ENCODE measurements at regions not wholly inside any gene's neighbourhood (a gene's known extent, or its start where the extent isn't known, plus 50 kb on each side); places are given as distances from the start of the nearest gene placed in this dataset.

DNA sequence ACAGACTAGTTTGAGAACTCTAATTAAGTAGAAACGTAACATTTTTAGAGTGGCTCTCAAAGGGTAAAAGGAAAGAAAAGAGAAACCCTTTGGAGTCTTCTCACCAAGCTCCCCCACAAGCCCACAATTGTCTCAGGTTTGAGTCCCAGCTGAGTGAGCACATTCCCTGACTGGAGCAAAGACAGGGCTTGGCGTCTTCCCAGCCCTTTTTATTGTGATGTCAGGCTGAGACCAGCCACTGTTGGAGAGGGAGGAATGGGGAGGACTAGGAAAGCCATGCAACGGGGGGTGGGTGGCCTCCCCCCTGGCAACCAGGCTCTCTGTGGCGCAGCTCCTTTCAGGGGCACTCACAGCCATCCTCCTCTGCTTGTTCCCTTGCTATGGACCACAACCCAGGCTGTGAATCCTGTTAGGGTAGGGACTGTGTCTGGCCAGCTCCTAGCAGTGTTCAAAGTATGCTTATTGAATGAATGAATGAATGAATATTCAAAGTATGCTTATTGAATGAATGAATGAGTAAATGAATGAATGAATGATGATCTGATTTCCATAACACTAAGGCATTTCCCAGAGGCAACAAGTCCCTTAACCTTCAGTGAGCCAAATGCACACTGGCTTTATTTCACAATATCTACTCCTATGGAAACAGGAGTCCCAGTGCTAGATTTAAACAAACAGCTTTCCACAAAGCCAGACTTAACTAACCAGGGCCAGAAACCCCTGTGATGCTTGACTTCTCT is 413.3 kb downstream of the MID1IP1 start:
- H2AFZ ChIP-seq (ENCODE audit: low read depth): no peak overlapping the region
- 16% methylated on average over 2 of the region's 4 CpGs for WGBS (ENCODE audit: low lambda C conversion rate)
- H3K4me2 ChIP-seq: no peak overlapping the region
- CTCF ChIA-PET: no interaction called here
- no peaks in the 10 kb centered on the region for H3K4me1 ChIP-seq (ENCODE audit: control insufficient read depth in 1 of 2, insufficient read depth in 2 of 2, low read depth in 1 of 2, low read length in 1 of 2)
- H3K79me2 ChIP-seq (ENCODE audit: insufficient read depth): no peaks in the 10 kb centered on the region
- H3K9ac ChIP-seq: no peak overlapping the region
- no peak overlapping the region for H3K4me3 ChIP-seq (ENCODE audit: low read depth in 2 of 2, low read length in 1 of 2)
- H3K36me3 ChIP-seq (replicated peaks in 1 of 2; ENCODE audit: control insufficient read depth in 1 of 2, insufficient read depth in 2 of 2, low read length in 1 of 2): no peaks in the 10 kb centered on the region
- DNase-seq: no peak
- no peak overlapping the region for H3K27ac ChIP-seq (ENCODE audit: low read depth in 2 of 2, low read length in 1 of 2)
- no peaks in the 10 kb centered on the region for H3F3A ChIP-seq (replicated peaks; ENCODE audit: insufficient read depth)
- H3K9me3 ChIP-seq: no peaks in the 10 kb centered on the region
- H3K27me3 ChIP-seq (ENCODE audit: insufficient read depth): peaks cover 13% of the 10 kb centered on the region; the same call in 1 of the 2 replicates
- H3K9me2 ChIP-seq: no peaks in the 10 kb centered on the region
- POLR2A ChIA-PET: no interaction called here
- no peaks in the 10 kb centered on the region for H4K20me1 ChIP-seq (ENCODE audit: insufficient read depth)
- TF ChIP-seq RCOR1 (IDR thresholded peaks at IDR 0.05; ENCODE audit: low read length): no peak
- TF ChIP-seq MXI1 (IDR thresholded peaks at IDR 0.05; ENCODE audit: low read depth, low read length): no peak

DNA sequence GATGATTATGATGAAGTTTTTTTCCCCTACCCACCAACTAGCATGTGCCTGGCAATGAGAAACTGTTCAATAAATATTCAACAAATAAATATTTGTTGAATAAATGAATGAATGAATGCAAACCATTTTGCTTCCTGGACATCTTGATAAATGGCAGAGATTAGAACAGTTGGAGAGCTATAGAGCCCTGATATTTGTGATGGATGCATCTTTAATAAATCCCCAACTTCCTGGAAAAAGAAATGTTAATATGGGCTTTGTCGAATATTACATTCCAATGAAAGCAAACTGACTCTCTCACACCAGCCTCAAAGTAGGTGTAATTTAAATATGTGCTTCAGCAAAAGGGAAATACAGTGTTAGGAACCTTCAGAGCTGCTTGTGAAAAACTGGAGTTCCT is 419.7 kb downstream of the MID1IP1 start:
- POLR2A ChIA-PET: no interaction called here
- Histone ChIP-seq H3K9me2 (no peaks in the 10 kb centered on the region), H3K4me1 (ENCODE audit: control insufficient read depth in 1 of 2, insufficient read depth in 2 of 2, low read depth in 1 of 2, low read length in 1 of 2) (no peaks in the 10 kb centered on the region), H3K4me3 (ENCODE audit: low read depth in 2 of 2, low read length in 1 of 2) (no peak overlapping the region), H3K79me2 (ENCODE audit: insufficient read depth) (no peaks in the 10 kb centered on the region), H3K36me3 (replicated peaks in 1 of 2; ENCODE audit: control insufficient read depth in 1 of 2, insufficient read depth in 2 of 2, low read length in 1 of 2) (no peaks in the 10 kb centered on the region), H3K27ac (ENCODE audit: low read depth in 2 of 2, low read length in 1 of 2) (no peak overlapping the region), H3F3A (replicated peaks; ENCODE audit: insufficient read depth) (no peaks in the 10 kb centered on the region), H3K27me3 (ENCODE audit: insufficient read depth) (peaks cover 13% of the 10 kb centered on the region), H3K9ac (no peak overlapping the region), H3K9me3 (no peaks in the 10 kb centered on the region), H3K4me2 (no peak overlapping the region), H2AFZ (ENCODE audit: low read depth) (no peak overlapping the region), H4K20me1 (ENCODE audit: insufficient read depth) (no peaks in the 10 kb centered on the region)
- CTCF ChIA-PET: no interaction called here
- 5% methylated on average over 1 of the region's 1 CpG for WGBS (ENCODE audit: low lambda C conversion rate)
- DNase-seq: no peak
- TF ChIP-seq TAF1 (IDR thresholded peaks at IDR 0.05; ENCODE audit: borderline replicate concordance, low read depth, low read length) (no peak), FOSL2 (IDR thresholded peaks at IDR 0.05; ENCODE audit: borderline replicate concordance, low read depth) (no peak), MXI1 (IDR thresholded peaks at IDR 0.05; ENCODE audit: low read depth, low read length) (no peak), GATA2 (CRISPR knock-in tag; IDR thresholded peaks at IDR 0.05) (no peak), RCOR1 (IDR thresholded peaks at IDR 0.05; ENCODE audit: low read length) (no peak), YY1 (IDR thresholded peaks at IDR 0.05; ENCODE audit: low read depth) (no peak), EZH2phosphoT487 (IDR thresholded peaks at IDR 0.05; ENCODE audit: borderline replicate concordance, low read depth) (no peak), MEF2A (IDR thresholded peaks at IDR 0.05; ENCODE audit: borderline replicate concordance, low read depth) (no peak), FOXJ3 (CRISPR knock-in tag; IDR thresholded peaks at IDR 0.05) (no peak), ELF1 (IDR thresholded peaks at IDR 0.05) (no peak), SMC3 (IDR thresholded peaks at IDR 0.05; ENCODE audit: low read depth, low read length) (no peak), TEAD4 (IDR thresholded peaks at IDR 0.05; ENCODE audit: borderline replicate concordance, insufficient read depth) (no peak), GABPA (IDR thresholded peaks at IDR 0.05; ENCODE audit: low read depth) (no peak), SIN3A (IDR thresholded peaks at IDR 0.05; ENCODE audit: borderline replicate concordance, low read depth, low read length) (no peak)
- TF ChIP-seq, protein P1, sequence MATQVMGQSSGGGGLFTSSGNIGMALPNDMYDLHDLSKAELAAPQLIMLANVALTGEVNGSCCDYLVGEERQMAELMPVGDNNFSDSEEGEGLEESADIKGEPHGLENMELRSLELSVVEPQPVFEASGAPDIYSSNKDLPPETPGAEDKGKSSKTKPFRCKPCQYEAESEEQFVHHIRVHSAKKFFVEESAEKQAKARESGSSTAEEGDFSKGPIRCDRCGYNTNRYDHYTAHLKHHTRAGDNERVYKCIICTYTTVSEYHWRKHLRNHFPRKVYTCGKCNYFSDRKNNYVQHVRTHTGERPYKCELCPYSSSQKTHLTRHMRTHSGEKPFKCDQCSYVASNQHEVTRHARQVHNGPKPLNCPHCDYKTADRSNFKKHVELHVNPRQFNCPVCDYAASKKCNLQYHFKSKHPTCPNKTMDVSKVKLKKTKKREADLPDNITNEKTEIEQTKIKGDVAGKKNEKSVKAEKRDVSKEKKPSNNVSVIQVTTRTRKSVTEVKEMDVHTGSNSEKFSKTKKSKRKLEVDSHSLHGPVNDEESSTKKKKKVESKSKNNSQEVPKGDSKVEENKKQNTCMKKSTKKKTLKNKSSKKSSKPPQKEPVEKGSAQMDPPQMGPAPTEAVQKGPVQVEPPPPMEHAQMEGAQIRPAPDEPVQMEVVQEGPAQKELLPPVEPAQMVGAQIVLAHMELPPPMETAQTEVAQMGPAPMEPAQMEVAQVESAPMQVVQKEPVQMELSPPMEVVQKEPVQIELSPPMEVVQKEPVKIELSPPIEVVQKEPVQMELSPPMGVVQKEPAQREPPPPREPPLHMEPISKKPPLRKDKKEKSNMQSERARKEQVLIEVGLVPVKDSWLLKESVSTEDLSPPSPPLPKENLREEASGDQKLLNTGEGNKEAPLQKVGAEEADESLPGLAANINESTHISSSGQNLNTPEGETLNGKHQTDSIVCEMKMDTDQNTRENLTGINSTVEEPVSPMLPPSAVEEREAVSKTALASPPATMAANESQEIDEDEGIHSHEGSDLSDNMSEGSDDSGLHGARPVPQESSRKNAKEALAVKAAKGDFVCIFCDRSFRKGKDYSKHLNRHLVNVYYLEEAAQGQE (IDR thresholded peaks at IDR 0.05; ENCODE audit: low read depth, low read length): no peak
- TF ChIP-seq, protein P2, sequence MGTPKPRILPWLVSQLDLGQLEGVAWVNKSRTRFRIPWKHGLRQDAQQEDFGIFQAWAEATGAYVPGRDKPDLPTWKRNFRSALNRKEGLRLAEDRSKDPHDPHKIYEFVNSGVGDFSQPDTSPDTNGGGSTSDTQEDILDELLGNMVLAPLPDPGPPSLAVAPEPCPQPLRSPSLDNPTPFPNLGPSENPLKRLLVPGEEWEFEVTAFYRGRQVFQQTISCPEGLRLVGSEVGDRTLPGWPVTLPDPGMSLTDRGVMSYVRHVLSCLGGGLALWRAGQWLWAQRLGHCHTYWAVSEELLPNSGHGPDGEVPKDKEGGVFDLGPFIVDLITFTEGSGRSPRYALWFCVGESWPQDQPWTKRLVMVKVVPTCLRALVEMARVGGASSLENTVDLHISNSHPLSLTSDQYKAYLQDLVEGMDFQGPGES (IDR thresholded peaks at IDR 0.05; ENCODE audit: low read depth, low read length): no peak
- TF ChIP-seq, protein P3, sequence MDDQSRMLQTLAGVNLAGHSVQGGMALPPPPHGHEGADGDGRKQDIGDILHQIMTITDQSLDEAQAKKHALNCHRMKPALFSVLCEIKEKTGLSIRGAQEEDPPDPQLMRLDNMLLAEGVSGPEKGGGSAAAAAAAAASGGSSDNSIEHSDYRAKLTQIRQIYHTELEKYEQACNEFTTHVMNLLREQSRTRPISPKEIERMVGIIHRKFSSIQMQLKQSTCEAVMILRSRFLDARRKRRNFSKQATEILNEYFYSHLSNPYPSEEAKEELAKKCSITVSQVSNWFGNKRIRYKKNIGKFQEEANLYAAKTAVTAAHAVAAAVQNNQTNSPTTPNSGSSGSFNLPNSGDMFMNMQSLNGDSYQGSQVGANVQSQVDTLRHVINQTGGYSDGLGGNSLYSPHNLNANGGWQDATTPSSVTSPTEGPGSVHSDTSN (IDR thresholded peaks at IDR 0.05): no peak
- TF ChIP-seq, protein P4, sequence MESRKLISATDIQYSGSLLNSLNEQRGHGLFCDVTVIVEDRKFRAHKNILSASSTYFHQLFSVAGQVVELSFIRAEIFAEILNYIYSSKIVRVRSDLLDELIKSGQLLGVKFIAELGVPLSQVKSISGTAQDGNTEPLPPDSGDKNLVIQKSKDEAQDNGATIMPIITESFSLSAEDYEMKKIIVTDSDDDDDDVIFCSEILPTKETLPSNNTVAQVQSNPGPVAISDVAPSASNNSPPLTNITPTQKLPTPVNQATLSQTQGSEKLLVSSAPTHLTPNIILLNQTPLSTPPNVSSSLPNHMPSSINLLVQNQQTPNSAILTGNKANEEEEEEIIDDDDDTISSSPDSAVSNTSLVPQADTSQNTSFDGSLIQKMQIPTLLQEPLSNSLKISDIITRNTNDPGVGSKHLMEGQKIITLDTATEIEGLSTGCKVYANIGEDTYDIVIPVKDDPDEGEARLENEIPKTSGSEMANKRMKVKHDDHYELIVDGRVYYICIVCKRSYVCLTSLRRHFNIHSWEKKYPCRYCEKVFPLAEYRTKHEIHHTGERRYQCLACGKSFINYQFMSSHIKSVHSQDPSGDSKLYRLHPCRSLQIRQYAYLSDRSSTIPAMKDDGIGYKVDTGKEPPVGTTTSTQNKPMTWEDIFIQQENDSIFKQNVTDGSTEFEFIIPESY (IDR thresholded peaks at IDR 0.05; ENCODE audit: borderline replicate concordance, low read depth): no peak
- TF ChIP-seq, protein P5, sequence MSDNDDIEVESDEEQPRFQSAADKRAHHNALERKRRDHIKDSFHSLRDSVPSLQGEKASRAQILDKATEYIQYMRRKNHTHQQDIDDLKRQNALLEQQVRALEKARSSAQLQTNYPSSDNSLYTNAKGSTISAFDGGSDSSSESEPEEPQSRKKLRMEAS (IDR thresholded peaks at IDR 0.05; ENCODE audit: low read depth): no peak
